GM18499 (cell line): ENCODE measurements at regions not wholly inside any gene's neighbourhood (a gene's known extent, or its start where the extent isn't known, plus 50 kb on each side); places are given as distances from the start of the nearest gene placed in this dataset.

ENCODE experiments used
- ATAC-seq: cut with Tn5 transposase; IDR thresholded peaks from one replicate; pipeline ENCODE4 v1.9.1; 2021; ENCODE audit warnings: moderate number of reproducible peaks; ENCODE audit not compliant: insufficient read depth, unreplicated experiment

DNA sequence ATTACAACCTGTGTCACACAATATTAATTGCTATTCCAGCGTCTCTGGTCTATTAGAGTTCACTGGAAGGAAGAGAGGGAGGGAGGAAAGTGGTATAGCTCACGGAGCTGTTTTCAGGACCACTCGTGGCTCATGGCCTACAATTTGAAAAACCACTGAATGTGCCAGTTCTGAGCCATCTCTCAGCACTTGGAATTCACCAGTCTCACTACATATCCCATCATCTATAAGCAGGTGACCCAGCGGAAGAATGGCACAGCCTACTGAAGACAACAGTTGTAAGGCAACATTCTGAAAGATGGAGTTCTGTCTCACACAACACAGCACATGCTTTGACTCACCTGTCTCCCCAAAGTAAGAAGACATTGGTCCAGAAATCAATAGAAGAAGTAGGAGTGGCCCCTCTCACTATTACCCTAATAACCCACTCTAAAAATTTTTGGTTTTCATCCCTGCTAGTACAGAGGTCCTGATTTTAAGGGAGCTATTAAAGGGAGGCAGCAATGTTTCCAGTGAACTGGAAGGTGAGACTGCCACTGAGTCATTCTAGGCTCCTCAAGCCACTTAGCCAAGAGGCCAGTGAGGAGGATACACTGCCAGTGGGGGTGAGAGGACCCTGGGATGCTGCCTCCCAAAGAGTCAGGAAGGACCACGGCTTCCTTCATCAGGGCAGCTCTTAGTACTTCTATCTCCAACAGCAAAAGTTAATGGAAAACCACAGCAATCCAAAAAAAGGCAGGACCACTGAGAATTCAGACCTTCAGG, 50.0 kb upstream of the DOCK9 start:
- ATAC-seq = no peak

DNA sequence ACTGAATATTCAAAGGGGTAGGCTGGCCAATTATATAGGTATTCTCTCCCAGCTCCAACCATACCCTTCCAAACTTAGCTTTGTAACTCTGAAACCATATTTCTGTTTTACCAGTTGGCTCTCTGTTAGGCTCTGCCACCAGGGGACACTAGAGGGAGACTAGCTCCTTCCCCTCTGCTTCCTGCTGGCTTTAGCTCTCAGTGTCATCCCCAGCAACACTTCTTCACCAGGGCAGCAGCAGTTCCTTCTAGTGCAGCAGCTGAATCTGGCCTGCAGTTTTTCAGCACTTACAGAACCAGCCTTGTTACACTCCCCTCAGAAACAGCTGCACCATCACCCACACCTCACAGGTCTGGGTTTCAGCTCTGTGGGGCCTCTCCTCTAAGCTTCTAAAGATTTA, 51.0 kb upstream of the DOCK9 start:
- no peak for ATAC-seq

DNA sequence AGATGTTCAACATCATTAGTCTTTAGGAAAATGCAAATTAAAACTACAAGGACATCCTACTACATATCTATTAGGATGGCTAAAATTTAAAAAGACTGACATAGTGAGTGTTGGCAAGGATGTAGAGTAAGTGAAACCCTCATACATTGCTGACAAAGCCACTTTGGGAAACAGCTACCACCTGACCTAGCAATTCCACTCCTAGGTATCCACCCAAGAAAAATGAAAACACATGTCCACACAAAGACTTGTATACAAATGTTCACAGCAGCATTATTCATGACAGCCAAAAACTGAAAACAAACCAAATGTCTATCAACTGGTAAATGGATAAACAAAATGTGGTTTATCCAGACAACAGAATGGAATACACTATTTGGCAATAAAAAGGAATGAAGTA, 51.7 kb upstream of the DOCK9 start:
- ATAC-seq = no peak

DNA sequence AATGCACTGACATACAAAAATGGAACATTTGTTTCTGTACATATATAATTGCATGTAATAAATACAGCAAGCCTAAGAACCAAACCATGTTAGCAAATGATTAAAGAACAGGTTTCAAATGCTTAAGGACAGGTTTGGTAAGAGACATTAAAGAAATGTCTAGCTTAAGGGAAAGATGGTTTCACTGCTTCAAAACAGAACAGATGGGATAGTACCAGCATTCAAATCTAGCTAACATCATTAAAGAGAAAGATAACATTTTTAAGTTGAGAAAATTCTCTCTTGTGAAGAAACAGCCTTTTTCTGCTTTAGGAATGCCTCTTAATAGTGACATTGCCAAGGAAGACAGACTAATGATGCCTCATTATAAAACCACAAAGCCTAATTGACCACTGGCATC, 52.5 kb upstream of the DOCK9 start:
- no peak for ATAC-seq

DNA sequence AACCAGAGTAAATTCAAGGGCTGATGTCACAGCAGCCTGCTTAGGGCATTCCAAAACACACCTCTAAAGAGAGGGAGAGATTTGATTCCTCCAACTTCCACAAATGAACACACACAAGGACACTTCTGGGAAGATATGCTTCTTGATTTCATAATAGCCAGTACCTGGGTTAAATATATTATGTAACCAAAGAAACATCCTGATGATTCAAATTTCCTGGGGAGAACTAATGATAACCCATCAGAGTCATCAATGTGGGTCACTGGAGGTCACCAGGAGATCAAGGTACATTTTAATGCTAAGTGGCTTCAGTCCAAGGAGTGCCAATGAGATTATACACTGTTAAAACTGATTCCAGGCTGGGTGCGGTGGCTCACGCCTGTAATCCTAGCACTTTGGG, 54.0 kb upstream of the DOCK9 start:
- no peak for ATAC-seq

DNA sequence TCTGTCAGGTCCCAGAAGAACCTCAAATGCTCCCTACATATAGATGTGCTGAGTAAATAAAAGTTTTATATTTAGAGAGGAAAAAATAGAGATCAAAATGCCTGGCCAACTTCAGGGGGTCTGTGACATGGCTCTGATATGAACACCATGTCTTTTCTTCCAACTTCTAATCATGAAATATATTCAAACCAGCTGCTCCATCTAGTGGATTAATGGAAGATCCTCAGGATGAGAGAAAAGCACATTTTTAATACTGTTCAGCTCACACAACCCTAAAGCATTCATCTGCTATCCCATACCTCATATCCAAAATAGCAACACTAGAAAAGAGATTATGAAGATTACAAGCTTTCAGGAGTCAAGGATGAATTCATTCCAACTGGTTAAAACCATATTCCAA, 56.0 kb upstream of the DOCK9 start:
- ATAC-seq = no peak

DNA sequence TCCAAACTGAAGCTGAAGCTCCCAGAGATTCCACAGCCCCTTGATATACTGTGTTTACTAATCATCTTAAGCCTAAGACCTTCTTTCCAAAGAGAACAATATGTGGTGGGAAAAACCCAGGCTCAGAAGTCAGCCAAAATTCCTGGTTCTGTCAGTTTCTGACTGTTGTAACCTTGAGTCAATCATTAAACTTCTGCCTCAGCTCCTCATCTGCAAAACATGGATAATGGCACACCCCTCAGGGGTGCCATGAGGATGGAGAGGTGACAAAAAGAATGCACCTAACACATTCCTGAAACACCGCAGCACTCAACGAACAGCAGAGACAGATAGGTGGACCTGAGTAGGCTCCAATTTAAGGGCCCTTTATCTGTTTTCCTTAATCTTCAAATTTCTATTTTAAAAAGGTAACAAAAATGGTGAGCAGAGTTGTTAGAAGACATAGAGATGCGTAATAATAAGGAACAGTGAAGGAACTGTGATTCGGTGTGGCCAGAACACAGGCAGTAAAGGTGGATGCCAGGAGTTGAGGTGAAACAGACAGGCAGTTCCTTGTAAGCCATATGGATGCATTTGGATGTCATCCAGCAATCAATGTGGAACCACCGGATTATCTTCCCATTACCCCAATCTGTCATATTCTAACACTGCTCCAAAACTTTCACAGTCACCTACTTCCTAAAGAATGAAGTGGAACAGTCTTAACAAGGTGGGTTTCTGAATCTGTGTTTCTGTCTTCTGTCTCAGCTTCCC, 56.6 kb upstream of the DOCK9 start:
- ATAC-seq = no peak

DNA sequence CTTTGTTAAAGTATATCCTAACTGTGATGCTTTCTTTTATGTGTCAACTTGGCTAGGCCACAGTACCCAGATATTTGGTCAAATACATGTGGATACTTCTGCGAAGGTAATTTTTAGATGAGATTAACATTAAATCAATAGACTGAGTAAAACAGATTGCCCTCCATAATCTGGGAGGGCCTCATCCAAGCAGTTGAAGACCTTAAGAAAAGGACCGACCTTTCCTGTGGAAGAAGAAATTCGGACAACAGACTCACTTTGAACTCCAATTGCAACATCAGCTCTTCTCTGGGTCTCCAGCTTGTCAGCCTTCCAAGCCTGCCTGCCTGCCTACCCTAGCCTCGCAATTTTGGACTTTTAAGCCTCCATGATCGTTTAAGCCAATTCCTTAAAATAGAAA, 57.9 kb upstream of the DOCK9 start:
- no peak for ATAC-seq

DNA sequence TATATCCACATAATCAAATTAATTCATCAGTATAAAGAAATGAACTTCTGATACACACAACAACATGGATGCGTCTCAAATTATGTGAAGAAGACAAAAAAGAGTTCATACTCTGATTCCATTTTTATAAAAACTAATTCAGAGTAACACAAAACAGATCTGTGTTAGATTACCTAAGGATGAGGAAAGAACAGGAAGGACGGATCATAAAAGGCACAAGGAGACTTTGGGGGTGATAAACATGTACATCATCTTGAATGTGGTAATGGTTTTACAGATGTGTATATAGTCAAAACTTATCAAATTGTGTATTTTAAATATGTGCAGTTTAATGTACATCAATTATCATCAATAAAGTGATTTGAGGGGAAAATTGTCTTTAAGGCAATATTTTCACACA, 59.9 kb upstream of the DOCK9 start:
- ATAC-seq = no peak

DNA sequence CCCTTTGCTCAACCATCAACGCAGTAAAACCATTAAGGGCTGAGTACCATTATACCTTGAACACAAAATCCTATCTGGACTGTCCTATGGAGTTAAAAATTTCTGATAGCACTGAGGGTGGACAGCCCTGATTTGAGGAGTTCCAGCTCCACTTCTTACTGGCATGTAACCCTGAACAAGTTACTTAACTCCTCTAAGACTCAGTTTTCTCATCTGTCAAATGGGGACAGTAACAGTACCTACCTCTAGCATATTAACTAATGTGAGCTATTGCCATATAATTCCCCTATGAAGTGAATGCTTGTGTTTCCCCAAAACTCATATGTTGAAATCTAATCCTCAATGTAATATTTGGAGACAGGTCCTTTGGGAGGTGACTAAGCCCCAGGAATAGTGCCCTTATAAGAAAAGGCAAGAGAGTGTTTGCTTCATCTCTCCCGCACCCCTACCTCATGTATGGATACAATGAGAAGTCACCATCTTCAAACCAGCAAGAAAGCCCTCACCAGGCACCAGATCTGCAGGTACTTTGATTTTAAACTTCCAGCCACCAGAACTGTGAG, 61.9 kb upstream of the DOCK9 start:
- no peak for ATAC-seq

DNA sequence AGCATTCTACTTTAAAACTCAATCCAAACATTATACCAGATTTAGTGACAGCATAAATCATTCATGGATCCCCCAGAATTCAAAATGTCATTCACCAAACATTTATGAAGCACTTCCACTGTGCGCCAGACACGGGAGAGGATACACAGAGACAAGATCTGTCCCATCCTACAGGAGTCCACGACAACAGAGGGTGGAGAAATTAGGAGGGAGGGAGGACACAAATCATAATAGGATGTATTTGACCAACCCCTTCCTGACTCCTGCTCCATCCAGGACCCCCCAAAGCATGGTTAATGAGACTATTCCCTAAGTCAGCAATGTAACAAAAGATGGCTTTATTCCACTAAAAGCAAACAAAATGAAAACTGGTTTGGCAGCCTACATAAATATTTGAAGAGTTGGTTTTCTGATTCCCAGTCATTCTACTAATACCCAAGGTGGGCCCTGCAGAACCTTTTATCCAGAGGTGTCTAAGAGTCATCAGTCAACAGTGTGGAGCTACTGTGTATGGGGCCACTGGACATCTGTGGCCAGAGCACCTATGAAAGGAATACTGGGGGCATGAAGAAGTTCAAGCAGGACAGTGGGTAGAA, 62.8 kb upstream of the DOCK9 start:
- ATAC-seq = no peak

DNA sequence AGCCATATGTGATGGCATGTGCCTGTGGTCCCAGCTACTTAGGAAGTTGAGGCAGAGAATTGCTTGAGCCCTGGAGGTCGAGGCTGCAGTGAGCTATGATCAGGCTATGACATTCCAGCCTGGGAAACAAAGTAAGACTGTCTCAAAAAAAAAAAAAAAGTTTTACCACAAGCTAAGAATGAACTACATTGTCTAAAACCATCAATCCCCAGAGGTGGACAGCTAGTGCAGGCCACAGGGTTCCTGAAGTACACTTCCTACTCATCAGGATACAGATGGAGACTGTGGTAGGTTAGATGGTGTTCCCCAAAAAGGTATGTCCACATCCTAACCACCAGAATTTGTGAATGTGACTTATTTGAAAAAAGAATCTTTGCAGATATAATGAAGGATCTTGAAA, 63.5 kb upstream of the DOCK9 start:
- no peak for ATAC-seq

DNA sequence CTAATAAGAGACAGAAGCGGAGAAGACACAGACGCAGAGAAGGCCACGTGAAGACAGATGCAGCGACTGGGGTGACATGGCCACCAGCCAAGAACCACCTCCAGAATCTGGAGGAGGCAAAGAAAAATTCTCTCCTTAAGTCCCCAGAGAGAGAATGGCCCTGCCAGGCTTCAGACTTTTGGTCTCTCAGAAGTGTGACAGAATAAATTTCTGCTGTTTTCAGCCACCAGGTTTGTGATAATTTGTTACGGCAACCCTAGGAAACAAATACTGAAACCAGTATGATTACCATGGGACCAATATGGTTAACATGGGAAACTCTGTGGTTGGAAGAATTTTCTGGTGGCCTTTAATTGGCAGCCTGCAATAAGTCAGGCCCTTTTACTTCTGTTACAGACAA, 63.9 kb upstream of the DOCK9 start:
- ATAC-seq = no peak

DNA sequence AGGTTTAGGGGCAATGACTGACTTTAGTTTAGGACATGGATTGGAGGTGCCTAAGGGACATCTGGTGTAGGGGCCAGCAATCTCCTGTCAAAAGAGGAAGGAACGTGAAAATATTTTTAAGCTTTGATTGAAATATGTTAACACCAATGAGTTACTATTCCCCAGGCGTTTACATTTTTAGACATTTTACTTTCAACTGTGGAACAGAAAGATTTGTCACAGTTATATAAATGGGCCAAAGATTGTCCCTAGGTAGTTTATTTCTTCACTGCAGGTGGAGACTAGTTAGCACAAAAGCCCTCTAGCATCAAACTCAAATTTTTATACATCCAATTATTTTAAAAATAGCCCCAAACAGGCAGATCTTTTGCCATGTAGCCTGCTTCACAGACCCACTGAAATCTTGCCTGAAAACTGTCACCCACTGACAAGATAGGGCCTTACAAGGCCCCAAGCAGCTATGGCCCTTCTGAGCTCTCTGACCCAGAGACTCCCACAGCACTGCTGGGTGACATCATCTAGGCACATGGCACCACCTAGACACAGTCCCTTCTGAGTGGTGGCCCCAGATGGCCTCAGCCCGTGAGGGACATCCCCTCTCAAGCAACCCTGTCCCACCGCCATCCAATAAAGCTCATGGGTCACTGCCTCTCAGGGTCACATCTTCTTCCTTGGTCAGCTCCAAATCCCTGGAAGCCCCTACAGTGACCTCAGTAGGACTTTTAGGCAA, 64.8 kb upstream of the DOCK9 start:
- ATAC-seq = no peak

DNA sequence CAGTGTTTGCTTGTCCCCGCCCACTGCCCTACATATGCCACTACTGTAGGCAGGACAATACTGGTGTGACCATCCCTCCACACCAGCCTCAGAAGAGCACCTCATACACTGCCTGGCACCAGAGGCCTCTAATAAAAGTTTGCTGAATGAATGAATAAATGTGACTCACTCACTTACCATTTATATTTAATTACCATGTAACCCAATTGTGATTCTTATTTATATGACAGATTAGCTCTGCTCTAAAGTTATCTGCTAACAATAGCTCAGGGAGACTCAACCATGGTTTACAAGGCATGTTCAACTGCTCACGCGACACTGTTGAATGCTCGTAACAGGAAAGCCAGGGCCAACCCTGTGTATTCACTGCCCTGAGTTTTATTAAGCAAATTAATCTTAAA, 66.0 kb upstream of the DOCK9 start:
- ATAC-seq = no peak

DNA sequence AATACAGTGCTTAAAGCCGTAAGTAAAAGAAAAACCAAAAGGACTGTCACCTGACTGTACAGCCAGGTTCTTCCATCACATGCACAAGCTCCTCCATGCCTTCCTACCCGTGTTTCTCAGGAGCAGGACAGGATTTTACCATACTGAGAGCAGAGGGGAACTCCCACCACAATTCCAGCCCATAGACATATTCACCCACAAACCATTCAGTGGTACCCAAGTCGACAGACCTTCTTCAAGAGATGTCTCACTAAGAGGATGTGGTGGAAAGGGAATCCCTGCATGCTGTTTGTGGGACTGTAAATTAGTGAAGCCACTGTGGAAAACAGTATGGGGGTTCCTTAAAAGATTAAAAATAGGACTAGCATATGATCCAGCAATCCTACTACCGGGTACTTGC, 66.9 kb upstream of the DOCK9 start:
- ATAC-seq = no peak

DNA sequence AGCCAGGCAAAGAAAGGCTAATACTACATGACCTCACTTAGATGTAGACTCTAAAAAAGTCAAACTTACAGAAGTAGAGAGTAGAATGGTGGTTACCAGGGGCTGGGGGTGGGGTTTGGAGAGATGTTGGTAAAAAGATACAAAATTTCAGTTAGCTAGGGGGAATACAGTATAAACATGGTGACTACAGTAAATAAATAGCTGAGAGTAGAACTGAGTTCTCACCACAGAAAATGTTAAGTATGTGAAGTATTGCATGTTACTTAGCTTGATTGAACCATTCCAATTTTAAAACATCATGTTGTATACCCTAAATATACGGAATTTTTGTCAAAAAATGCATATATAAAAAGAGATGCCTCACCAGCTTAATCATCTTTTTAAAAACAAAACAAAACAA, 67.5 kb upstream of the DOCK9 start:
- no peak for ATAC-seq

DNA sequence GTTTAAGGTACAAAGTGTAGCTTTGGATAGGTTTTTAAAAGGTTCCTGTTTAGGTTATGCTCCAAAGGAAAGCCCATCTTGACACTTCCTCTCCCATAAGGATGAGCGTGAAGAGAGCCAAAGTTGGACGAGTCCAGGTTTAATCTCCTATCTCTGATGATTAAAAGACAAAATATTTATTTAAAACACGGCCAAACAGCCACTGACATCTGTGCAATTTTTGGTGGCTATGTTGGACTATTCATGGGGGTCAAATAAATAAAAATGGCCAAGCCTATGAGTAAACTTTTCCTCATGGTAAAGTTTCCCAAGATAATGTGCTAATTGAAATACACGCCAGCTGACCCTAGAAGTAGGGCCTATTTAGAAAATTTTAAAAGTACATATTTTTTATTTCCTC, 69.0 kb upstream of the DOCK9 start:
- no peak for ATAC-seq

DNA sequence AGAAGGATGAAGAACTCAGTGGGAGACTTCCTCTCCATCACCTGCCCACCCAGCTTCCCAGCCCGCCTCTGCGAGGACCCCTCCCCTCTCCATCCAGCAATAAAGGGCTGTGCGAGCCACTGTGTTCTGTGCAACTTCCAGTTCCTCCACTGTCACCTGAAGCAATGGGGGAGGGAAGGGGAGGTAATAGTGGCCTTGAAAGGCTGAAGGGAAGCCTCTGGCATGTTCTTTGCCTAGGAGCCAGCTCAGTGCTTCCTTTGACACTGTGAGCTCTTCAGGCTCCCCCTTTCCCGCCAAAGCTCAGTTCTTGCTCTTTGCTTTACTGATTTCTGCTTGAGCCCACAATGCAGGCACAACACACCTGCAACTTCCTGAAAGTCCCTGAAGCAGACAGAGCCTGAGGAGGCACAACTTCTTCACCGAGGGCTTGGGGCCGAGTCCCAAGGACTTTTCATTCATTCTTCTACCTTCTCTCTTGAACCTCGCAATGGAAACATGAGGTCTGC, 73.2 kb upstream of the DOCK9 start:
- ATAC-seq = no peak

DNA sequence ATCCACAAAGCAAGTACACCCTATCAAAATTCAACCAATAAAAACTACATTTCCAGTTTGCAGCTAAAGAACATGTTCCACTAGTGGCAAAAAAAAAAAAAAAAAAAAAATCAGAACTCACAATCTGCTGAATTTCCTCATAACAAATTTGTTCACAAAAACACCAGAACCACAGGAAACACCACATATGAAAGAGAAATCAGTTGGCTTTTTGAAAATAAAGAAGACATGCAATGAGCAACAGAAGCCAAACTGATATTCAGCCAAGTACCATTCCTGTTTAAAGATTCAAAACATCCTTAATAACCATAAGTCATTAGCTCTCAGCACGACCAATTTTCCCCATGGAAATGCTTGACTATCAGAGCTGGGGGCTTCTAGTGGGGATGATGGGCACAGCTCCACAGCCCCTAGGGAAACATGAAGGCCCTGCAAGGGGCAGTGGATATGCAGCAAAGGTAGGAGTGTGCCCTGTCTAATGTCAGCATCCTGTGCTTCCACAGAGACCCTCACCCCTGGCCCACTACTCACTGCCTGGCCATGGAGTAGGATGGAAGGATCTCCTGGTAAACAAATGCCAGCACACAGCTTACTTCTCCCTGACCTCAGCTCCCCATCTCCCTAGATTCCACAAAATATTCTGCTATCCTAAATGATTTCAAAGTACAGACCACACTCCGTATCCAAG, 74.0 kb upstream of the DOCK9 start:
- no peak for ATAC-seq
